ENCODE measurements at regions not wholly inside any gene's neighbourhood (a gene's known extent, or its start where the extent isn't known, plus 50 kb on each side); places are given as distances from the start of the nearest gene placed in this dataset.
"Not testable (repeated sequence)": the region's sequence is repeated elsewhere in the genome, so short reads cannot be mapped to it uniquely, and the experiment has no call there.

- Mint-ChIP-seq H3K27ac (no peak overlapping the region), H3K9me3 (peaks cover 4% of the 10 kb centered on the region)
These were observed 361.9 kb downstream of the BCL11B start for GRCh38 chr14:98910061-98910460.

GRCh38 chr14:98912655-98913054, 359.3 kb downstream of the BCL11B start:
- no peaks in the 10 kb centered on the region for H3K36me3 Mint-ChIP-seq (ENCODE audit: low read depth)
- intact Hi-C loops (cut with micrococcal nuclease) = no loop called here
- H3K4me1 Mint-ChIP-seq = peaks cover 18% of the 10 kb centered on the region
- no peak overlapping the region for H3K27ac Mint-ChIP-seq
- H3K27me3 Mint-ChIP-seq = no peaks in the 10 kb centered on the region
- peak; percentile 84 for DNase-seq
- H3K9me3 Mint-ChIP-seq = peaks cover 4% of the 10 kb centered on the region
- no peak overlapping the region for H3K4me3 Mint-ChIP-seq

More at GRCh38 chr14:98910061-98910460, 361.9 kb downstream of the BCL11B start:
- no peaks in the 10 kb centered on the region for H3K27me3 Mint-ChIP-seq
- no peak for DNase-seq
- H3K4me1 Mint-ChIP-seq = peaks cover 14% of the 10 kb centered on the region
- no peak overlapping the region for H3K4me3 Mint-ChIP-seq
- intact Hi-C loops (cut with micrococcal nuclease) = no loop called here
- no peaks in the 10 kb centered on the region for H3K36me3 Mint-ChIP-seq (ENCODE audit: low read depth)

DNA sequence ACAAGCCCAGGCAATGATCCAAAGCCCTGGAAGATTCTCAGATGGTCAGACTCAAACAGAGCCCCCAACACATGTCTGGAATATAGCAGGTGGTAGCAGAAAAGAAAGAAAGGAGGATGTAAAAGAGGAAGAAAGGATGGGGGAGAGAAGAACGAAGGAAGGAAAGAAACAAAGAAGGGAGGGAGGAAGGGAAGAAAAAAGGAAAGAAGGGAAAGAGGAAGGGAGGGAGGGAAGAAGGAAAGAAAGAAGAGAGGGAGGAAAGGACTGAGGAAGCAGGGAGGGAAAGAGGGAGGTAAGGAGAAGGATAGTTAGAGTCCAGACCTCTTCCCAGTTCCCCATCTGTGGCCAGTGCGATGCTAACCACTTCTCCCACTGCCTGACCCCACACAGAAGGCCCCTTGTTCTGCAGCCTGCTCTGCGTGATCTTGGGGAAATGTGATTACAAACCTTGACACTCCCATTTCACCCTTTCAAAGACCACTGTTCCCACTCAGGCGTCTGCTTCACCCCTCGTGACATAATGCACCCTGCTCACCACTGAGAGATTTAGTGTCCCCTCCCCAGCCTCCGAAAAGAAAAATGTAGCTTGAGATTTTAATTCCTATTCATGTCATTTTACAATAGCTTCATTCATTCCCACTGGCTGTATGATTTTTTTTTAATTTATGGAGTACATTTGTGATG, 357.9 kb downstream of the BCL11B start:
- Mint-ChIP-seq H3K9me3 (peaks cover 4% of the 10 kb centered on the region), H3K36me3 (ENCODE audit: low read depth) (no peaks in the 10 kb centered on the region), H3K27ac (no peak overlapping the region), H3K27me3 (peaks cover 2% of the 10 kb centered on the region), H3K4me1 (peaks cover 18% of the 10 kb centered on the region), H3K4me3 (no peak overlapping the region)
- no peak for DNase-seq
- intact Hi-C loops (cut with micrococcal nuclease) = no loop called here

DNA sequence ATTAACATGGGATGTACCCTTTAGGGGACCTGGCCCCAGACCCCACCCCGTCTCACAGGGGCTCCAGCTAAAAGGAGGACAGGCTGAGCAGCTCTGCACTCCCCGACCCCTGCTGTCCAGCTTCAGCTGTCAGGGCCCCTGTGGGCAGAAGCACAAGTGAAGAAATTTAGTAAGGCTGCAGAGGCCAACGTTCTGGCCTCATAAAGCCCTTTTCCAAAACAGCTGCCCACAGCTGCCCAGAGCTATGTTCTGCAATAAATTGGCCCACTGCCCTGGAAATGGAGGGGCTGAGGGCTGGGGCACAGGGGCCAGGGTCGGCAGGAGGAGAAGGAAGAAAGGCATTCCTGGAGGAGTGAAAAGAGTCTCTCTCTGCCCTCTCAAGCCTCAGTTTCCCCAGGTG, 357.1 kb downstream of the BCL11B start:
- H3K27me3 Mint-ChIP-seq = peaks cover 2% of the 10 kb centered on the region
- no peak overlapping the region for H3K27ac Mint-ChIP-seq
- peaks cover 4% of the 10 kb centered on the region for H3K9me3 Mint-ChIP-seq
- peaks cover 18% of the 10 kb centered on the region for H3K4me1 Mint-ChIP-seq
- intact Hi-C loops (cut with micrococcal nuclease) = no loop called here
- DNase-seq = no peak
- no peak overlapping the region for H3K4me3 Mint-ChIP-seq
- H3K36me3 Mint-ChIP-seq (ENCODE audit: low read depth) = no peaks in the 10 kb centered on the region

- Mint-ChIP-seq H3K4me1 (peaks cover 18% of the 10 kb centered on the region), H3K27ac (no peak overlapping the region), H3K4me3 (no peak overlapping the region), H3K27me3 (peaks cover 2% of the 10 kb centered on the region), H3K9me3 (peaks cover 4% of the 10 kb centered on the region), H3K36me3 (ENCODE audit: low read depth) (no peaks in the 10 kb centered on the region)
- no peak for DNase-seq
- intact Hi-C loops (cut with micrococcal nuclease) = no loop called here
These were observed 356.4 kb downstream of the BCL11B start for GRCh38 chr14:98915625-98916024.

DNA sequence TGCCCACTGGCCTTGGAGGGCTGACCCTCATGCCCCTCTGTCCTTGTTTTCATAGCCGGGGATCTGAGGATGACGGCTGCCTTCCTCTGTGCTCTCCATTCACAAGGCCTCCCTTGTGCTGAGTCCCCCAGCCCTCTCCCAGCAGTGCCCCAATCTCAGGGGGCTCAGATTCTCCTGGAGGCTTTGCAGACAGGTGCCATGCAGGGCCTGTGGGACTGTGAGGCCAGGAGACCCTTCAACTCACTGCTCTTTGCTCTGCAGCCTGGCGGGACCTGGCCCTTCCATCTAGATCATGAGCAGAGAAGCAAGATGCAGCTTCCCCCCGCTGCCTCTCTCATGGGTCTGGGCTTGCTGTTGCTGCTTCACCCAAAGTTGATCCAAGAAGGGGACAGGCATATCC, 356.0 kb downstream of the BCL11B start:
- no peak for DNase-seq
- Mint-ChIP-seq H3K27ac (no peak overlapping the region), H3K4me3 (no peak overlapping the region)

DNA sequence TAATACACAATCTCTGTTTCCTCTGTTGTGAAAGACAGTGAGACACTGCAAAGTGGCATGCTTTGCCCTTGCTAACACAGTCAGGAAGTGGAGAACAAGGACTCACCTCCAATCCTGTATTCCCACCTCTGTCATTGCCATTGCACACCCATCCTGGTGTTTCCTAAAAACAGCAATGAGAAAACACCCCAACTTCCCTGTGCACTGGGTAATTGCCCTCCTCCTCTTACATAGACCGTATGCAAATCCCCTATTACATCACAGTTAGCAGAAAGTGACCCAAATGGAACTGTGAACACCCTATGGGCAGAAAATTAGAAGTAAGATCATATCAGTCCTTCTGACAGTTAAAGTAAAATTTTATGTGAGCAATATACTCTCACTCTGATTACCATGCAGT, 355.5 kb downstream of the BCL11B start:
- Mint-ChIP-seq H3K4me1 (peaks cover 15% of the 10 kb centered on the region), H3K36me3 (ENCODE audit: low read depth) (no peaks in the 10 kb centered on the region), H3K27ac (no peak overlapping the region), H3K9me3 (peaks cover 1% of the 10 kb centered on the region), H3K27me3 (peaks cover 2% of the 10 kb centered on the region), H3K4me3 (no peak overlapping the region)
- DNase-seq = no peak
- intact Hi-C loops (cut with micrococcal nuclease) = no loop called here

More for the DNA sequence above, 356.0 kb downstream of the BCL11B start:
- intact Hi-C loops (cut with micrococcal nuclease) = no loop called here
- Mint-ChIP-seq H3K4me1 (peaks cover 18% of the 10 kb centered on the region), H3K27me3 (peaks cover 2% of the 10 kb centered on the region), H3K9me3 (peaks cover 4% of the 10 kb centered on the region), H3K36me3 (ENCODE audit: low read depth) (no peaks in the 10 kb centered on the region)

DNA sequence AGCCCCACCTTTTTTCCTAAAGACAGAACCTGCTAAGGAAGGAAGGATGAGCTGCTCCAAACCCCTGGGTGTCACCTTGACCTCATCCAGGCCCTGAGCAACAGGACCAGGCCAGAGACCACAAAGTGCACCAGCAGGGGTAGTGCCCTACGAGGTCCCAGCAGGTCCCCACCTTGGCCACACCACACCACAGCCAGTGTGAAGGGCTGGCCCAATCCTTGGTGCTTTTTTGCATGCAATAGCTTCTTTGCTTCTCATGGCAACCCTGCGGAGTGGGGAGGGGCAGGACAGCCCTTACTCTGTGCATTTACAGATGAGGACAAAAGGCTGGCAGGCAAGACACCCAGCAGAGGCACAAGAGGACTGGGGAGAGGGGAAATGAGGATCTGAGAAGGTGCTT, 352.6 kb downstream of the BCL11B start:
- Mint-ChIP-seq H3K4me1 (peaks cover 3% of the 10 kb centered on the region), H3K9me3 (peaks cover 9% of the 10 kb centered on the region), H3K27ac (no peak overlapping the region), H3K27me3 (peaks cover 3% of the 10 kb centered on the region), H3K4me3 (no peak overlapping the region), H3K36me3 (ENCODE audit: low read depth) (no peaks in the 10 kb centered on the region)
- DNase-seq = no peak
- intact Hi-C loops (cut with micrococcal nuclease) = no loop called here

DNA sequence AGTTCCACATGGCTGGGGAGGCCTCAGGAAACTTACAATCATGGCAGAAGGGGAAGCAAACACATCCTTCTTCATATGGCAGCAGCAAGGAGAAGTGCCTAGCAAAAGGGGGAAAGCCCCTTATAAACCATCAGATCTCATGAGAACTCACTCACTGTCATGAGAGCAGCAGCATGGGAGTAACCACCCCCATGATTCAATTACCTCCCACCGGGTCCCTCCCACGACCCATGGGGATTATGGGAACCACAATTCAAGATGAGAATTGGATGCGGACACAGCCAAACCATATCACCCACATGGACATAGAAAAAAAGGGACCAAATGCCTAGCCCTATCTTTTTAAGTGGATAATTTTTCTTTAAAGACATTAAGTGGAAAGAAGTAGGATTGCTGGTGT, 350.7 kb downstream of the BCL11B start:
- H3K27ac Mint-ChIP-seq; DNase-seq; H3K36me3 Mint-ChIP-seq (ENCODE audit: low read depth); H3K4me3 Mint-ChIP-seq; intact Hi-C loops (cut with micrococcal nuclease); H3K9me3 Mint-ChIP-seq; H3K27me3 Mint-ChIP-seq: not testable (repeated sequence)
- H3K4me1 Mint-ChIP-seq = peaks cover 14% of the 10 kb centered on the region

DNA sequence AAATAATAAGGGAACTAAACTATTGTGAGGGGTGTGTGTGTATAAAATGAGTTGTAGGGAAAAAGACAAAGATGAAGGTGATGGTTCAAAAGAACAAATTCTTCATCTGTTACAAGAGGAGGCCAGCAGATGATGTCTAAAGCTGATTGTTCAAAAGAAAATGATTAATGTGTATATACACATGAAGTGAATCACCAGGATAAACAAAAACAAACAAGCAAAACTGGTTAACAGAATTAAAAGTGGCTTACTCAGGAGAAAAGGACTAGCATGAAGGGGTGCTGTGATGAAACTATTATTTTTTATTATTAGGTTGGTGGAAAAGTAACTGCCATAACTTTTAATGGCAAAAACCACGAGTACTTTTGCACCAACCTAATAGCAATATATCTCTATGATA, 348.4 kb downstream of the BCL11B start:
- Mint-ChIP-seq H3K27me3 (peaks cover 3% of the 10 kb centered on the region), H3K36me3 (ENCODE audit: low read depth) (no peaks in the 10 kb centered on the region), H3K4me1 (peaks cover 12% of the 10 kb centered on the region), H3K9me3 (peaks cover 9% of the 10 kb centered on the region), H3K4me3 (no peak overlapping the region), H3K27ac (no peak overlapping the region)
- no peak for DNase-seq
- intact Hi-C loops (cut with micrococcal nuclease) = no loop called here

DNA sequence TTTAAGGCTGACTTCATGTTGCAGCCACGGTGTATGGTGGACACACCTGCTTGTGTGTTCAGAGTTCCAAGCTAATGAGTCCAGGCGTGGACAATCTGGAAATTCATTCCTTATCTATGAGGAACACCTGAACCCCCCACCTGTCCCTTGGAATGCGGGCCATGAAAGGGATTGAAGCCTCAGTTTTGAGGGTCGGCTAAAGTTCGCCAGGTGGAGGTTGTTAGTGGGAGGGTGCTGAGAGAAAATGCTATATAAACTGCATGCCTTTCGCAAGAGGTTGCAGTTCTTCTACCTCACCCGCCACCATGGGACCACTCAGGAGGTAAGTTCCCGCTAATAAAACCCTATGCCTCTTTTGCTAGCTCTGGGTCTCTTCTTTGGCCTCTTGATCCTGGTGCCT, 348.0 kb downstream of the BCL11B start:
- DNase-seq = no peak
- Mint-ChIP-seq H3K27me3 (peaks cover 1% of the 10 kb centered on the region), H3K27ac (no peak overlapping the region), H3K36me3 (ENCODE audit: low read depth) (no peaks in the 10 kb centered on the region), H3K4me1 (peaks cover 12% of the 10 kb centered on the region), H3K4me3 (no peak overlapping the region), H3K9me3 (peaks cover 9% of the 10 kb centered on the region)
- intact Hi-C loops (cut with micrococcal nuclease) = no loop called here

- Mint-ChIP-seq H3K4me3 (no peak overlapping the region), H3K9me3 (peaks cover 9% of the 10 kb centered on the region), H3K27me3 (peaks cover 1% of the 10 kb centered on the region), H3K27ac (no peak overlapping the region), H3K36me3 (ENCODE audit: low read depth) (no peaks in the 10 kb centered on the region), H3K4me1 (peaks cover 14% of the 10 kb centered on the region)
- intact Hi-C loops (cut with micrococcal nuclease) = no loop called here
- no peak for DNase-seq
These were observed 346.5 kb downstream of the BCL11B start for GRCh38 chr14:98925354-98926040.

- intact Hi-C loops (cut with micrococcal nuclease) = no loop called here
- Mint-ChIP-seq H3K4me3 (no peak overlapping the region), H3K27ac (no peak overlapping the region), H3K9me3 (peaks cover 9% of the 10 kb centered on the region), H3K36me3 (ENCODE audit: low read depth) (no peaks in the 10 kb centered on the region), H3K27me3 (peaks cover 1% of the 10 kb centered on the region), H3K4me1 (peaks cover 20% of the 10 kb centered on the region)
- peak; percentile 67 for DNase-seq
These were observed 345.9 kb downstream of the BCL11B start for GRCh38 chr14:98926146-98926545.

- Mint-ChIP-seq H3K27me3 (peaks cover 1% of the 10 kb centered on the region), H3K9me3 (peaks cover 7% of the 10 kb centered on the region), H3K4me3 (no peak overlapping the region), H3K36me3 (ENCODE audit: low read depth) (no peaks in the 10 kb centered on the region), H3K27ac (no peak overlapping the region), H3K4me1 (peaks cover 27% of the 10 kb centered on the region)
- DNase-seq = no peak
- intact Hi-C loops (cut with micrococcal nuclease) = no loop called here
These were observed 345.2 kb downstream of the BCL11B start for GRCh38 chr14:98926801-98927200.

Measured in activated CD4-positive, alpha-beta T cell treated with anti-CD3 and anti-CD28 coated beads, Interleukin-2, amount 10 ng/mL, durations not matched to agents 24 days and 14 days (primary cell).